Trophoblast cell (in vitro differentiated cells and primary cell): ENCODE measurements at regions not wholly inside any gene's neighbourhood (a gene's known extent, or its start where the extent isn't known, plus 50 kb on each side); places are given as distances from the start of the nearest gene placed in this dataset.

ENCODE experiments used
- DNase-seq, 2 donors: peaks; one replicate each; pipeline ENCODE4 v3.0.0-alpha.2; 2016
- H2AFZ ChIP-seq: 2 replicates; pipeline ENCODE4 v1.6.1; 2013; ENCODE audit warnings: low read length, moderate library complexity, mild to moderate bottlenecking; ENCODE audit not compliant: insufficient read depth, poor library complexity
- H2AK5ac ChIP-seq: 2 replicates; pipeline ENCODE4 v1.6.1; 2013; ENCODE audit warnings: mild to moderate bottlenecking, low read length
- H2BK120ac ChIP-seq: 2 replicates; pipeline ENCODE4 v1.6.1; 2013; ENCODE audit warnings: low read length, mild to moderate bottlenecking, moderate library complexity; ENCODE audit not compliant: insufficient read depth, poor library complexity
- H2BK12ac ChIP-seq: 2 replicates; pipeline ENCODE4 v1.6.1; 2013; ENCODE audit warnings: mild to moderate bottlenecking, low read length, moderate library complexity
- H2BK5ac ChIP-seq: 2 replicates; pipeline ENCODE4 v1.6.1; 2013; ENCODE audit warnings: low read length, low read depth, moderate library complexity, mild to moderate bottlenecking; ENCODE audit not compliant: poor library complexity
- H3K14ac ChIP-seq: 2 replicates; pipeline ENCODE4 v1.6.1; 2013; ENCODE audit warnings: mild to moderate bottlenecking, low read length
- H3K18ac ChIP-seq: 2 replicates; pipeline ENCODE4 v1.6.1; 2013; ENCODE audit warnings: mild to moderate bottlenecking, low read length
- H3K23ac ChIP-seq: 2 replicates; pipeline ENCODE4 v1.6.1; 2013; ENCODE audit warnings: low read length
- H3K27ac ChIP-seq: 2 replicates; pipeline ENCODE4 v1.5.1; 2013; ENCODE audit warnings: low read depth, mild to moderate bottlenecking, inconsistent platforms, low read length, moderate library complexity
- H3K27me3 ChIP-seq: 2 replicates; pipeline ENCODE4 v1.6.1; 2013; ENCODE audit warnings: inconsistent platforms, mild to moderate bottlenecking, low read length, moderate library complexity; ENCODE audit not compliant: insufficient read depth
- H3K36me3 ChIP-seq, 2 experiments: 1 replicate in 1 of 2; 2 replicates in 1 of 2; pipeline ENCODE4 v1.6.1; 2013; ENCODE audit warnings: low read length in 2 of 2, mild to moderate bottlenecking in 2 of 2, moderate library complexity in 1 of 2; ENCODE audit not compliant: insufficient read depth in 2 of 2, control insufficient read depth in 1 of 2
- H3K4ac ChIP-seq: 2 replicates; pipeline ENCODE4 v1.6.1; 2013; ENCODE audit warnings: low read depth, mild to moderate bottlenecking, low read length, moderate library complexity
- H3K4me1 ChIP-seq, 2 experiments: 1 replicate in 1 of 2; 2 replicates in 1 of 2; pipeline ENCODE4 v1.6.1; 2013; ENCODE audit warnings: low read length in 2 of 2, mild to moderate bottlenecking in 2 of 2, moderate library complexity in 1 of 2; ENCODE audit not compliant: insufficient read depth in 2 of 2, control insufficient read depth in 1 of 2
- H3K4me2 ChIP-seq: 2 replicates; pipeline ENCODE4 v1.6.1; 2013; ENCODE audit warnings: inconsistent platforms, mild to moderate bottlenecking, low read length, moderate library complexity
- H3K4me3 ChIP-seq: 2 replicates; pipeline ENCODE4 v1.5.1; 2013; ENCODE audit warnings: mild to moderate bottlenecking, low read depth, low read length, inconsistent platforms
- H3K79me1 ChIP-seq: one replicate; pipeline ENCODE4 v1.6.1; 2013; ENCODE audit warnings: low read length
- H3K79me2 ChIP-seq: 2 replicates; pipeline ENCODE4 v1.6.1; 2013; ENCODE audit warnings: low read length, mild to moderate bottlenecking; ENCODE audit not compliant: control insufficient read depth, insufficient read depth, poor library complexity
- H3K9ac ChIP-seq: 2 replicates; pipeline ENCODE4 v1.6.1; 2013; ENCODE audit warnings: mild to moderate bottlenecking, low read length
- H3K9me3 ChIP-seq: 2 replicates; pipeline ENCODE4 v1.6.1; 2013; ENCODE audit warnings: low read depth, mild to moderate bottlenecking, control low read depth, inconsistent platforms, low read length; ENCODE audit not compliant: insufficient read depth
- H4K12ac ChIP-seq: 2 replicates; pipeline ENCODE4 v1.6.1; 2013; ENCODE audit warnings: low read depth, mild to moderate bottlenecking, low read length, moderate library complexity
- H4K8ac ChIP-seq: 2 replicates; pipeline ENCODE4 v1.6.1; 2013; ENCODE audit warnings: low read depth, mild to moderate bottlenecking, low read length, moderate library complexity
- H4K91ac ChIP-seq: one replicate; pipeline ENCODE4 v1.6.1; 2013; ENCODE audit warnings: low read depth, mild to moderate bottlenecking, low read length, moderate library complexity
- WGBS: extraction: QIAGEN DNeasy Blood & Tissue Kit; methylation state at CpG from one replicate; pipeline ENCODE4 v1.1.7; 2013; ENCODE audit warnings: missing lambda C conversion rate; ENCODE audit not compliant: insufficient read length, insufficient coverage; ENCODE audit errors: extremely low coverage; 5-methylcytosine and 5-hydroxymethylcytosine counted together

- H2BK12ac ChIP-seq, result no peak overlapping the region
Measured at GRCh38 chr3:11901286-11901875, 54.7 kb upstream of the TAMM41 start.

DNA sequence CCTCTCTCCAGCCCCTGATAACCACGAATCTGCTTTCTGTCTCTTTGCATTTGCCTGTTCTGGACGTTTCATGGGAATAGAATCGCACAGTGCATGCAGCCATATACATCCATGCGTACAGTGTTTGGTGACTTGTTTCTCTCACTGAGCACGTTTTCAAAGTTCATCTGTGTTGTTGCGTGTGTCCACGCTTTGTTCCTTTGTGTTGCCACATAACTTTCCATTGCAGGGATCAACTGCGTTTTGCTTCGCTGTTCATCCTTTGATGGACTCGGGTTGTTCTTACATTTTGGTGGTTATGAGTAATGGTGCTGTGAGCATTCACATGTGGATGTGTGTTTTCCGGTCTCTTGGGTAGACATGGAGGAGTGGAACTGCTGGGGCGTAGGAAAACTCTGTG is 56.4 kb upstream of the TAMM41 start:
- no peak overlapping the region for H3K9ac ChIP-seq
- H2BK12ac ChIP-seq, result no peak overlapping the region
- H3K23ac ChIP-seq, result no peak overlapping the region
- no CpG with 5 or more reads among the region's 12 CpGs for WGBS
- H3K4me2 ChIP-seq, result no peak overlapping the region
- DNase-seq, result no peak
- H3K18ac ChIP-seq, result no peak overlapping the region
- peaks cover 2% of the 10 kb centered on the region for H3K9me3 ChIP-seq
- no peak overlapping the region for H4K91ac ChIP-seq
- H3K4me3 ChIP-seq, result no peak overlapping the region
- no peak overlapping the region for H3K27ac ChIP-seq
- no peaks in the 10 kb centered on the region for H3K4me1 ChIP-seq
- H3K14ac ChIP-seq, result no peak overlapping the region
- no peaks in the 10 kb centered on the region for H3K36me3 ChIP-seq
- H3K79me2 ChIP-seq, result no peaks in the 10 kb centered on the region
- no peaks in the 10 kb centered on the region for H3K79me1 ChIP-seq
- H2AFZ ChIP-seq, result no peak overlapping the region
- H3K4ac ChIP-seq, result no peak overlapping the region
- H2BK5ac ChIP-seq, result no peak overlapping the region
- no peak overlapping the region for H2AK5ac ChIP-seq
- H4K8ac ChIP-seq, result no peak overlapping the region
- no peak overlapping the region for H4K12ac ChIP-seq
- H2BK120ac ChIP-seq, result no peak overlapping the region
- H3K27me3 ChIP-seq, result no peaks in the 10 kb centered on the region

More at GRCh38 chr3:11901286-11901875, 54.7 kb upstream of the TAMM41 start:
- Histone ChIP-seq H3K4ac (no peak overlapping the region), H3K9me3 (peaks cover 2% of the 10 kb centered on the region), H2BK120ac (no peak overlapping the region), H3K4me1 (no peaks in the 10 kb centered on the region), H3K23ac (peak overlapping the region; percentile 18), H3K79me2 (no peaks in the 10 kb centered on the region), H2AK5ac (no peak overlapping the region), H3K4me3 (no peak overlapping the region), H2BK5ac (no peak overlapping the region), H3K27me3 (no peaks in the 10 kb centered on the region), H4K8ac (no peak overlapping the region), H3K9ac (no peak overlapping the region), H3K14ac (no peak overlapping the region), H3K36me3 (no peaks in the 10 kb centered on the region), H2AFZ (no peak overlapping the region), H4K12ac (no peak overlapping the region), H3K27ac (no peak overlapping the region), H3K79me1 (no peaks in the 10 kb centered on the region), H3K18ac (no peak overlapping the region), H3K4me2 (no peak overlapping the region), H4K91ac (no peak overlapping the region)
- no CpG with 5 or more reads among the region's 7 CpGs for WGBS
- no peak for DNase-seq

DNA sequence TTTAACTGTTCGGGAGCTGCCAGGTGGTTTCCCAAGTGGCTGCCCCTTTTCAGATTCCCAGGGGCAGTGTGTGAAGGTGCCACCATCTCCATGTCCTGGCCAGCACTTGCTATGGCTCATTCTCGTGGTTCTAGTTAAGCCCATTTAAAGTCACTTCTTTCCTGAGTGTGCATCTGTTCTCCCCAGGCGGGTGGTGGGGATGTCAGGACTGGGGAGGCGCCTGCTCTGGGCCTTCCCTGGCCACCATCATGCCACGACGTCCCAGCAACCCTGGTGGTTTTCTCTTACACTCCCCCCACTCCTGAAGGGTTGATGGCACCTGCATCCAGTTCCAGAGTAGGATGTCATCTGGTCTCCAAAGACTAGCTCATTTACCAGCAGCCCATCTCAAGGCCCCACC is 56.8 kb upstream of the TAMM41 start:
- Histone ChIP-seq H3K27ac (no peak overlapping the region), H3K18ac (no peak overlapping the region), H4K8ac (no peak overlapping the region), H3K4me3 (no peak overlapping the region), H3K79me2 (no peaks in the 10 kb centered on the region), H3K79me1 (no peaks in the 10 kb centered on the region), H3K27me3 (no peaks in the 10 kb centered on the region), H3K4me2 (no peak overlapping the region), H3K4me1 (no peaks in the 10 kb centered on the region), H4K91ac (no peak overlapping the region), H3K9me3 (peaks cover 2% of the 10 kb centered on the region), H3K23ac (no peak overlapping the region), H2AFZ (no peak overlapping the region), H3K9ac (no peak overlapping the region), H2AK5ac (no peak overlapping the region), H4K12ac (no peak overlapping the region), H3K4ac (no peak overlapping the region), H3K36me3 (no peaks in the 10 kb centered on the region), H2BK120ac (no peak overlapping the region), H2BK5ac (no peak overlapping the region), H3K14ac (no peak overlapping the region), H2BK12ac (no peak overlapping the region)
- no peak for DNase-seq
- no CpG with 5 or more reads among the region's 6 CpGs for WGBS

GRCh38 chr3:11904157-11904556 is 57.5 kb upstream of the TAMM41 start:
- Histone ChIP-seq H3K79me1 (no peaks in the 10 kb centered on the region), H3K4me2 (no peak overlapping the region)

More at GRCh38 chr3:11904157-11904556, 57.5 kb upstream of the TAMM41 start:
- H3K14ac ChIP-seq, result no peak overlapping the region
- H3K9ac ChIP-seq, result no peak overlapping the region
- no peak overlapping the region for H4K91ac ChIP-seq
- H3K36me3 ChIP-seq, result no peaks in the 10 kb centered on the region
- no peak overlapping the region for H3K27ac ChIP-seq
- no peak overlapping the region for H3K18ac ChIP-seq
- no peak overlapping the region for H2BK12ac ChIP-seq
- no peaks in the 10 kb centered on the region for H3K79me2 ChIP-seq
- DNase-seq, result no peak
- no peak overlapping the region for H2BK5ac ChIP-seq
- H2AK5ac ChIP-seq, result no peak overlapping the region
- WGBS, result no CpG with 5 or more reads among the region's 4 CpGs
- no peak overlapping the region for H2AFZ ChIP-seq
- peaks cover 2% of the 10 kb centered on the region for H3K9me3 ChIP-seq
- H3K4me1 ChIP-seq, result no peaks in the 10 kb centered on the region
- H3K4me3 ChIP-seq, result no peak overlapping the region
- no peak overlapping the region for H4K8ac ChIP-seq
- no peak overlapping the region for H3K23ac ChIP-seq
- no peak overlapping the region for H3K4ac ChIP-seq
- no peaks in the 10 kb centered on the region for H3K27me3 ChIP-seq
- H4K12ac ChIP-seq, result no peak overlapping the region
- H2BK120ac ChIP-seq, result no peak overlapping the region
